Cortex of kidney (tissue), 1 donor: ENCODE measurements at regions not wholly inside any gene's neighbourhood (a gene's known extent, or its start where the extent isn't known, plus 50 kb on each side); places are given as distances from the start of the nearest gene placed in this dataset.

ENCODE experiments used
- DNase-seq: peaks from one replicate; lab custom pipeline; 2025; lab: John Stamatoyannopoulos, UW

DNA sequence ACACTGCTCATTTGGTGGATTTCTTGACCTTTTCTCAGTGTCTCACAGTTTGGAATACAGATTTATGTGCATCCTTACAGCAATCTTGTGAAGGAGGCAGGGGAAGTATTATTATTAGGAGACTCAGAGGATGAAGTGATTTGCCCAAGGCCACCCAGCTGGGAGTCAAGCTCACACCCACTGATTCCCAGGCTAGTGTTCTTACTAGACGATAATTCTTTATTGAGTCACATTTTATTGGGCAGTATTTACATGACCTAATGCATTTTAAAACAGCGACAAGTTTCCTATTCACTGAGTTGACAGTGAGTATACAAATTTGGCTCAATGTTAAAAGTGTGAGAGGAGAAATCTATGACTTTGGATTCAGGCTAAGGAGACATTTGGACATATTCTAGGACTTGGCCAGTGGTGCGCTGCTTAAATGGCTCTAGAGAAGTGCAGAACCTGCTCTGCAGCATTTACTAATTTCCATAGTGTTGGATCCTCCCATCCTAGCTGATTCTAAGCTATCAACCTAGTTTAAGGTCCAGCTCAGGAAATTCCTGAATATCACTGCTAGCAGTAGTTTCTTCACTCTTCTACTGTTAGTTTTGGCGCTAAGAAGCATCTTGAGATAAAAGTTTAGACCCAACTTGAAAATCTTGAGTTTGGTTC, 199.3 kb downstream of the MTX2 start:
- DNase-seq = no peak

DNA sequence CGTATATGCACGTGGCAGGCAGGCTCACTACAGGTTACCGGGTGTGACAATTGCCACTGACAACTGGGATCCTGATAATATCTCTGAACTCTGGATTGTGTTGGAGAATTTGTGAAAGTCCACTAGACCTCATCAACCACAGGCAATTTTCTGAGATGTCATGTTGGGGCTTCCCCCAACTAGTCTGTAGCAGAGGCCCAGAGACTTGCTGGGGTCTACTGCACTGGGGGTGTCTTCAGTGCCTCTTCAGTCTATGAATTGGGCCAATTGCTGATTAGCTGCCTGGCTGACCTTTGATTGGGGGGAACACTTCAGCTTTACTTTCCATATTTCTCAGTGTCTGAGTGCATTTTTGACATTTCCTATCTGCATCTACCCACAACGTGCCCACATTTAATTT, 201.5 kb downstream of the MTX2 start:
- DNase-seq = no peak

DNA sequence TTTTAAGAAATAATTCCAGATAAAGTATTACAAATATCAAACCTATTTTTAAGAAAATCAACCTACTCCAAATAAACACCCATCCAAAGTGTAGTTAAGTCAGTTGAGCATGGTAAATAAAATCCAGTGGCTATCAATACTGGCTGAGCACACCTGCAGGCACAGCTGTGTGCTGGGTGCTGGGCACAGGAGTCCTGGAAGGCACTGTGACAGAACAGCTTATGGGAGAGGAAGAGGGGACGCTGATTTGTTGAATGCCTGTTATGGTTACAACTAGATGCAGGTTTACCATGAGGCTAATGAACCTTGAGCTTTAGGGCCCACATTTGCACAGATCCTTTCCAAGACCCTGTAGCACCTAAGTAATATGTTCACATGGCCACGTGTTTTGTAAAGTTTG, 202.7 kb downstream of the MTX2 start:
- no peak for DNase-seq

DNA sequence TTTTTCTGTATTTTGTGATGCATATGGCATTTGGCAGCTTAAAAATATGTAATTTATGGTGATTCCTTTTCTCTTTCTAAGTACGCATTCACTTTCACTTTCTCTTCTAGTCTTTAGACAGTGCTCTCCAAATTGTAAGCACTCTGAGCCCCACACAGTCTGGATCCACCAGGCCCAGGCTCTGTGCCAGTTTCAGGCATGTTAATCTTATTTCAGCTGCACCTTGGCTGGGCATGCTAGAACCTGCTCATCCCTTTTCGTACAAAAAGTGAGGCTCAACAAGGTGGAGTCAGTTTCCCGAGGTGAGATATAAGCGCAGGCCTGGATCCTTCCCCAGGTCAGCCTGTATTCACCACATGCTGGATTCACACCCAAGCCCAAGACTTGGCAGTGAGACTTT, 203.9 kb downstream of the MTX2 start:
- DNase-seq = no peak

DNA sequence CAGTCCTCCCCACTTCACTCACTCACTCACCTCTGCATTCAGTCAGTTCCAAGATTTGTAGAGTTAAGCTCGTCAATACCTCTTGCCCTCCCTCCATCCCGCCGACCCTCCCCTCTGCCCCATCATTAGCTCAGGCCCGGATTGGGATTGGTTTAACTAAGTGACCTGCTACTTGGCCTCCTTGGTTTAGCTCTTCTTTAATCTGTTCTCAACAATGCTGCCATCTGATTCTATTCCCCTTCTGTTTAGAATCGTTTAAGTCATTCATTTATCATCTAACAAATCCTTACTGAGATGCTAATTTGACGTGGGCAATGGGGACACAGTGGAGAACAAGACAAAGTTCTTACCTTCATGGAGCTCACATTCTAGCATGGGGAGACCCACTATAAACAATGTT, 204.6 kb downstream of the MTX2 start:
- DNase-seq = no peak

DNA sequence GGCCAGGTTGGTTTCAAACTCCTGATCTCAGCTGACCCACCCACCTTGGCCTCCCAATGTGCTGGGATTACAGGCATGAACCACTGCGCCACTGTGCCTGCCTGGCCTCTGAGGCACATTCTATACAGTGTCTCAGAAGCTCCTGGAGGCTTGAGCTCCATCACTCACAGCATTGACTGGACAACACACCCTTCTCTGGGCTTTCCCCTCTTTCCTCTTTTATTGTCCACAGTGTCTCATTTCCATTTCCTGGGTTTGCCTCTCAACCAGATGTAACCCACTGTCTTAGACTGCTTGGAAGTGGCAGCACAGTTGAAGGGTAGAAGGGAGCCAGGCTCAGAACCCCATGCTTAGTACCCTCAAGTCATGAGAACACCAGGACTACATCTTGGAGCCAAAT, 208.1 kb downstream of the MTX2 start:
- no peak for DNase-seq

DNA sequence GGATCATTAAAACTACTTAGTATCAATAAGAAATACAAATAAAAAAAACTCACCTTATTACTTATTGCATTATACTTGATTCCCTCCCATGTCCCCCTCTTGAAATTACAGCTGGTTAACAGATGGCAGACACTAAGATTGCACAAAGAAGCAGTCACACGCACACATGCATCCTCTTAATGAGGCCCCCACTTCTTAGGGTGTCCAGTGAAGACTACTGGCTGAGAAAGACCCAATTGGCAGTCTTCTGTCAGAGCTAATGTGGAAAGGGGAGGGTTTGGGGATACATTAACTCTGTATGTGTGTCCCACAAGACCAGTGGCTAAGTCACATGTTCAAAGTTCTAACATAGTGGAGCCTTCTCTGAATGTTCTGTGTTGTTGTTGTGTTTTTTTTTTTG, 210.7 kb downstream of the MTX2 start:
- DNase-seq = no peak

DNA sequence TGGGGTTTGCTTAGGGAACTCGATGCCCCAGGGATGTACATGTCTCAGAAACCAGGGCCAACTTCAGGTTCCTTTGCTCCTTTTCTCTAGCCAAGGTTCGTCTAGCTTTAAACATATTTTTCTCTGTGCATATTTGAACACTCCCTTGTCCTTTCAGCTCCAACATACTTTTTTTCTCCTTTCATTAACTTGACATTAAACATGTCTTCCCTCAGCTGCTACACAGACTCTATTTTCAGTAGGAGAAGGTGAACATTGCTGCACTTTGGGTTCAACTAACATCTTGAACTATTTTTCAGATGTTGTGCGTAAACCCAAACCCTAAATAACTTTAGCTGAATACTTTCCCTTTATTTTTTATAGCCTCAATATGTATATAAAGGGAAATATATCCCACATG, 212.9 kb downstream of the MTX2 start:
- DNase-seq = no peak

DNA sequence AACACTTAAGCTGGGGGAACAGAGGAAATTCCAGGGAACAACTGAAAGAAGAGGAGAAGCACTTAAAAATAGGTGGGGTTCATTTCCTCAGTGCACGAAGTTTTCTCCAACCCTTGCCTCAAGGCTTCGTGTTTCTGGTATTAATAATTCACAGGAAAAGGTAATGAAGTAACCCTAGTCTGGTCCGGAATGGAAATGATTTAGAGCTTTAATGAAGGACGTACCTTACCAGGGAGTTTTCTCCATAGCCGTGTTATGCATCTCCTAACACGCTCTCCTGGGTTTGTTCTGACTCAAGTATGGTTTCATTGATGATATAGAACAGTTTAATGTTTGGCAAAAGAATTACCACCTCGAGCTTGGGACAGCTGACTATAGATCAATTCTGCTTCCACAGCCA, 214.2 kb downstream of the MTX2 start:
- DNase-seq = no peak

DNA sequence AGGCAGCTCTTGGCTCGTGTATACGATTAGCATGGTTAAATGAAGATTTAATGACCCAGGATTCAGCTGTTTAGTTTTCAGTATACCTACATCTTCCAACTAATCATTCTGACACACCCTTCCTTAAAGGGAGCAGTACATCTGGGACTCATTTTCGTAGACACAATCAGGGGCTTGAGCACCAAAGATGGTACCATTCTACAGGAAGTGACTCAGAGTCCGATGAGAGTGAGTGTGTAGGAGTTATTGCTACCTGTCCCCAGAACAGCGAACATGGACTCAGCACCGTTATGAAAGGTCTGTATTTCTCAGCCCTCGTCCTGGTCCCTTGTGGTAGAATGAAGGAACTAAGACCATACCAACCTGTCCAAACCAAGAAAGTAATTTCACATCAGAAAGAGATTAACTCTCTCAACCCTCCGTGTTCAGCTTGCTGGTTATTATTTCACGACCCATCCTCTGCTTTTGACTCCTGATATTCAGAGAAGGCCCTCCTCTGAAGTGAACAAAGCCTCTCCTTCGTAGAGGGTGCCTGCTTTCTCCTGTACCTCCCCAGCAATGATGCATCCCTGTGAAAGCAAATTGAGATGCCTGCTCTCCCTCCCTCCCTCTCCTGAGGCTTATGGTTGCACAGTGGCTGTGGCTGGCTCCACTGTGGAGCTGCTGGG, 214.8 kb downstream of the MTX2 start:
- DNase-seq = no peak

DNA sequence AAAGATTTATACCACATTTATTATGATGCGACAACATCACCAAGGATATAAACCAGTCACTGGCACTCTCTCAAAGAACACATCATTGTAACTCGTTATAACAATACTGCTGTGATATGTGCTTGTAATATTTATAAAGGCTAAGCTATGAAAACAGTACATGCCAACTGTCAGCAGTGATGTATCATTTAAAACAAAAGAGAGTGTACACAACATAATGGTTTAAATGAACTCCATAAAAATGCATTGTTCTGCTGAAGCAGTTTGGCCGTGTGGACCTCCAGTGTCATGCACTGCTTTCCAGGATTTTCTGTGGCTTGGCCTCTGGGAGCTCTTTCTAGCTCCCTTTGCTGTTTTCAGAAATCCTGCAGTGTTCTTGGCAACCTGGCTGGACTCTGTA, 215.6 kb downstream of the MTX2 start:
- DNase-seq = no peak

DNA sequence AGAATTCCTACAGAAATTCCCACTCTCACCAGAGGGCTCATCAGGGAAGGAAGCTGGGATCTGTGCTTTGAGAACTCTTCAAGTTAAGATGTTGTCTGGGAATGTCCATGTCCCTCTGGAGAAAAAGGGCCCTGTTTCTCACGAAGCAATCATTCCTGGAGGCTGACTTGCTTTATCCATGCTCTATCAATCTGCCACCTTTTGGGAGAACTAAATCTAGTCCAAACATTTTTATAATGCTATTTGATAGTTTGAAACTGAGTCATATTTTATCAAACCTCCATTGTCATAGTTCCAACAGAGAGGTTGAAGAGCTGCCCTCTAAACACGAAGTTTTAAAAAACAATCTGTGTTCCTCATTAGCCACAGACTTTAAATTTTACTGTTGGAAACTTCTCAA, 219.2 kb downstream of the MTX2 start:
- DNase-seq = no peak

DNA sequence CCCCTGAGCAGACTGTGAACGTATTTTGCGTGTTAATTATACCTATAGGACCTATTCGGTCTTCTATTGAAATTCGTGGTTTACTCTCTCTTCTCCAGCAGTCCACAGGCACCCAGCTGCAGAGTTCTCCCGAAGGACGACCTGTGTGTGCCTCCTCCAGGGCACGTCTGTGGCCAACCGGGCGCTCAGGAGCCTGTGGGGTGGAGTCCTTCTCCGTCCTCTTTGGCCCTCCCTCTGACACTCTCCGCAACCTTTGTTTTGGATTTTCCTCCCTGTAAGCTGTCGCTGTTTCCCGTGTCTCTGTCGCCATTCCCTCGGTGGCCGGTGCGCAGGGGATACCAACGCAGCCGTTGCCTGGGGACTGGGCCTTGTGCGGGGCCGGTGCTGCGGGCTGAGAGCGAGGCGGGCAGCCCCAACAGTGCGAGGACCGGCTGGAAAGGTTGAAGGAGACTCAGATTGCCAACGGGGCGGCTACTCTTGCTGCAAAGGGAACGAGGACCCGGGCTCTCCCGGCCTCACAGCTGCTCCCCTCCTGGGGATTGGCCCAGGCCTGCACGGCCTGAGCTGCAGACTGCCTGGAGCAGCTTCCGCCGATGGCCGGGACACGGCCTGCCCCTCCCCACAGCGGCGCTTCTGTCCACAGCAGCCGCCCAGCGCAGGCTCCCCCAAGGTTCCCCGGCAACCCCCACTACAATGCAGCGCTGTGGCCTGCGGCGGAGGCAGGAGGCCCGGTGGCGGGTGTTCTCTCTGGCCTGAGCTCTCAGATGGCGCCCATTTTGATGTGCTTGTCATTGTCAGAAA, 221.0 kb downstream of the MTX2 start:
- no peak for DNase-seq

DNA sequence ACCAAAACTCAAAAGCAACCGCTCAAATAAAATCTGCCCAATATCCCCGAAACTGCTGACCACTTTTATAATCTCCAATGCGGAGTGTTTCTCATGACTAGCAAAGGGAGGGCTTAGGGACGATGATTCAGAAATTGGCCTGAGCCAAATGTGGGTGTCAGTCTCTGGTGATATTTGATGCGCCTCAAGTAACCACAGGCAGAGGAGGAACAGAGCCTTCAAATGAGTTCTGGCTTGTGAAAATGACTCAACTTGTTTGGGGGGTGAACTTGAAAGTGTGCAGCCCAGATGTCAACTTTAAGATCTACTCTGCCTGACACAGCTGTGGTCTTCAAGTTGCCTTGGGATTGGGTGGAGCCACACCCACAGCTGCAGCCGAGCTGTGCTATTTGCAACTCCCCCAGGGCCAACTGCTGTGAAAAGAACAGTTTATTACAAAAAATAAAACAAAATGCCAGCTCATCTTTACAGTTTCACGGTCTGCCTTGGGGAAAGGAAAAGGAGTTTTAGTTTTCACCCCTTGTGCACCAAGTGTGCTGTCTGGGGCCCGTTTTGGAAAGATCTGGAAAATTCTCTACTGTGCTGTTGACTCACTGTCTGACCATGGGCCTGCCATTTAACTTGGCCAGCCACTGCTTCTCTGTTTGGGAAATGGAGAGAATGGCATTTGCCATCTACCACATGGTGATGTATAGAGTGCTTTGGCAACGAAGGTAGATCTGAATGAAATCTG, 222.1 kb downstream of the MTX2 start:
- no peak for DNase-seq

DNA sequence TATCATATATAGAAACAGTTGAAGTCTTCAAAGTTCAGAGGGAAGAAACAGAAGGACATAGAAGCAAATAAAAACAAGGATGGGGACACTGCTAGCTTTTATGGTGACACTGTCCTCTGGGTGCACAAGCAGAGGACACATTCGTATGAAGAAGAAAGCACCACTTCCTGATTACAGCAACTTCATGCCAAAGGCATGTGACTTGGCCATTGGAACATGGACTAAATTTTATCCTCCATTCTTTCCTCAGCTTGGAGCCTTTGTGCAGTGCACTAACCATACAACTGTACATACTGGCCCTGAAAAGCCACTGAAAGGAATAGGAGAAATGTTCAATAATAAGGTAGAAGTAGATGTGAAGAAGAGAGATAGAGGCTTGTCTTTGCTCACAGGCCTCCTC, 223.3 kb downstream of the MTX2 start:
- no peak for DNase-seq

DNA sequence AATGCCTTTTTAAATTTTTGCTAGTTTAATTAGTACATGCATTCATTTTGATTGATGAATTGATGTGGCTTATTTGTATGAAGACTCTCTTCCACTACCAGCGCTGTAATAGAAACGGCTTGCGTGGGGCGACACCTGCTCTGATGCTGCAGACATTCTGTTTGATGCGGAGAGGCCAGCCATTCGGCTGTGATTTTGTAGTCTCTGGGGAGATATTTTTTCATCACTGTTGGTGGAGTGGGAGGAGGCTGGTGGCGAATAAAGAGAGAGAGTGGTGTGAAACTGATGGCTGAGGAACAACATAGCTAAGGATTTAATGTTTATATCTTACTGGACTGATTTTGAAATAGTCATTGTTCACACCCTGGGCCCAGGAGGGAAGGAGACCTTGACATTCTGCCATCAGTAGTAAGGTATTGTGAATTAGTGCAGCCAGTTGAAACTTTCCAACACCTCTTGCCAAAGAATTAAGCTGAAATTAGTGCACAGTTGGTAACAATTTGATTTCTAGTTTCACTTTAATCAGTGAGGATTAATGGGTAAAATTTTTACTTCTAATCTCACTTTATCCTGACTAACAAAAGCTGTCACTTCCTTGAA, 224.1 kb downstream of the MTX2 start:
- DNase-seq = no peak

DNA sequence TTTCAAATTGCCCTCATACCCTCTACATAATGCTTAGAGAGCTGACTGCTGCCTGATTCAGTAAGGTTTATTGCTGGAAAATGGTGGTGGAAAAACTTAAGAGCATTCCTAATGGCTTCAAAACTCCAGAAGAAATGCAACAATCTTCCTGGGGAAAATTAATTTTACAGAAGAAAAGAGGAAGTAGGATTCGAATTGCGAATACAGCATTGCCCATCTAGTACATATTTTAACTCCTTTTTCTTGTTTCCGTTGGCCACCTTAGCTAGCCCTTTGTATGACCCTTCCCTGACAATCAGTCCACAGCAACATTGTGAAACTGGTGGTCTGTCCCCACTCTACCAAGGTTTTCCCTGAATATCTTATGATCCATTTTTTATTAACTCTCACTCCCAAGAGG, 224.7 kb downstream of the MTX2 start:
- no peak for DNase-seq

DNA sequence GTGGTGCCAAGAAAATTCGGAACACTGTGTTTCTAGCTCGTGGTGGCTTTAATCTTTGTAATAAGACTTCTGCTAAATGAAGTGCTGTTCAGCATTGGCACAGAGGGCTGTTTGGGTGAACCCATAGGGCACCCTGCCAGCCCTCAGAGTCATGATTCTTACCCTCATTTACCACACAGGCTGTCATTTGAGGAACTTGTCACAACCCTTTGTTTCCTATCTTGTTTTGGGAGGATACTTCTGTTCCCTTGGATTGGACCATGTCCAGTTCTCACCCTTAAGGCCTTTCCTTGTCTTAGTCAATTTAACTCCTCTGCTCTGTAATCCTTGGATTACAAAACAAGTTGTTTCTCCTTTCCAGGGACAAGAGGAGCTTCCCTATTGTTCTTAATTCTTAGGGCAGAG, 225.7 kb downstream of the MTX2 start:
- no peak for DNase-seq

DNA sequence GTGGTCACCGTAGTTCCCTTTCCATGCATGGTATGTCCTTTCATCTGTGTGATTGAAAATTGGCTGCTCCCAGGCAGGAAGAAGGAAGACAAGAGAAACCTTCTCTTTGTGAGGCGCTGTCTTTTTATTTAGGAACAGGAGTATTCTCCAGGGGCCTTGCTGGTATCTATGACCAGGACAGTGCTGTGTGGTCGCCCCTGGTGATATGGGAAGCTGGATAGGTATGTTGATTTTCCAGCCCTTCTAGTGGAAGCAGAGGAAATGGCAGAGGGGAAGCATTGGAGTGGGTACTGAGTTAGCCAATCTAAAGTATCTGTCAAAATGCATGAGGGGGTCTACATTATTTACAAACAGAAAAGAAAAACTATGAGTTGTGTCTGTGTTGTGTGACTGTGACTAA, 226.6 kb downstream of the MTX2 start:
- DNase-seq = no peak

DNA sequence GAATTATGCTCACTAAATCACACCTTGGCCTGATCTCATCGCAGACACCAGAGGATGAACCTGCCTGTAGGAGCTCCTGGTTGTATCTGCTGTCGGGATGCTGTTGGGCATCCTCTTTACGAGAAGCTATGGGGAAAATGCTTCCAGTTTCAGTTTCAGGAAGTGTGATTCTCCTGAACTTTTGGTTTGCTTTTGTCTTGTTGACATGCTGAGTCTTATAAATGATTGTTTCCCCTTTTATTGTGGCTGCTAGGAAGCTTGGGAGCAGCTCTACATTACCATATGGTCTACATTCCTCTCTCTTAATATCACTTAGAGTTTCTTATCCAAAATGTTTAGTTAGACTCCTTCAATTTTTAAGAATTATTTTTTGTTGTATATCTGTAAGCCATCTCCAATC, 227.5 kb downstream of the MTX2 start:
- no peak for DNase-seq

DNA sequence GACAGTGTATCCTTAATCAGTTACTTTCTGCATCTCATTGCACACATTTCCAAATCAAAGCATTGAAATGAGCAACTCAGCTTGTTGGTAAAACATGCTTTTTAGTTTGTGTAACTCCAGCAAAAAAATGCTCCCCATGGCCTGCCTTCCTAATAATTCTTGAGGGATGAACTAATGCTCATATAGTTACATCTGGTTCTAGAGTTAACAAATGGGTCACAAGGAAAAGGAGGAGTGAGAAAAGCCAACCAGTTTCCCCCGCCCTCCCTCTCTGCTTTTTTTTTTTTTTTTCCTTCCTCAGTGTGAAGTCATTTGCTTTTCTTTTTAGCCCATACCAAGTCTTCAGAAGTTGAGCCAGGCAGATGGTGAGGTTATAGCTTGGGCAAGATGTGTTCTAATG, 231.7 kb downstream of the MTX2 start:
- DNase-seq = no peak

DNA sequence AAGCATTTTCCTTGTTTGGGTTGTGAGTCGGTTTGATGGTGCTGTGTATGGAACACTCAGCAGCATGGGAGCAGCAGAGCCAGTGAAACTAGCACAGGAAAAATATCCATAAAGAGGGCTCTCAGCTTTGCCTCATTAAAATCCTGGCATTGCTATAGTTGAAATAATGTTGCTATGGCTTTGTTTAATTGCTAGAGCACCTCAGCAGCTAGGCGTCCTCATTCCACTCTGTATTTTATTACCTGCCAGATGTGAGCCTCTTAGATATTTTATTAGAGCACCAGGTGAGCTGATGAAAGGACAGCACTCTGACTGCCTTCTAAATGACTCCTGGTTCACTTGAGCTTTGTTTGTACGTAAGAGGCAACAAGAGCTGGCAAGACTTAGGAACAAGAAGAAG, 232.4 kb downstream of the MTX2 start:
- no peak for DNase-seq
